OCI-LY7 (cell line): ENCODE measurements at regions not wholly inside any gene's neighbourhood (a gene's known extent, or its start where the extent isn't known, plus 50 kb on each side); places are given as distances from the start of the nearest gene placed in this dataset.

Experiments used
- CTCF ChIP-seq: fragments of 200-600 bp; sonication (generic); conservative IDR thresholded peaks from 2 replicates; pipeline ENCODE4 v1.5.1; 2014; ENCODE audit warnings: mild to moderate bottlenecking, antibody characterized with exemption, low read length, moderate library complexity, mixed read lengths
- EZH2phosphoT487 ChIP-seq: fragments of 200-600 bp; sonication (generic); IDR thresholded peaks from 2 replicates; pipeline ENCODE4 v1.6.1; 2018; ENCODE audit warnings: low read depth, borderline replicate concordance, mild to moderate bottlenecking, mixed run types, antibody characterized with exemption, low read length, moderate library complexity, mixed read lengths

- TF ChIP-seq CTCF (no peak), EZH2phosphoT487 (no peak)
These were observed 714.1 kb downstream of the DHX35 start for GRCh38 chr20:39676241-39676640.
